ENCODE measurements at regions not wholly inside any gene's neighbourhood (a gene's known extent, or its start where the extent isn't known, plus 50 kb on each side); places are given as distances from the start of the nearest gene placed in this dataset.

- Histone ChIP-seq H3K36me3 (ENCODE audit: insufficient read depth, low read length) (no peaks in the 10 kb centered on the region), H3K4me1 (ENCODE audit: low read length) (no peaks in the 10 kb centered on the region; the same call in 1 of the 2 replicates), H3K9ac (ENCODE audit: low read length) (no peak overlapping the region), H3K4me2 (ENCODE audit: low read depth, low read length, poor library complexity, severe bottlenecking) (no peak overlapping the region), H3K27me3 (ENCODE audit: low read length) (no peaks in the 10 kb centered on the region), H3K27ac (ENCODE audit: low read length) (no peak overlapping the region), H3K4me3 (ENCODE audit: low read length) (no peak overlapping the region), H3K79me2 (ENCODE audit: low read length) (no peaks in the 10 kb centered on the region), H3K9me2 (replicated peaks; ENCODE audit: insufficient read depth, low read length) (no peaks in the 10 kb centered on the region), H3K9me3 (ENCODE audit: low read length) (no peaks in the 10 kb centered on the region), H4K20me1 (ENCODE audit: insufficient read depth, low read depth, low read length) (no peaks in the 10 kb centered on the region), H2AFZ (ENCODE audit: low read length) (no peak overlapping the region)
- DNase-seq: no peak
Observed at GRCh38 chrX:126065901-126066660, 100.0 kb downstream of the DCAF12L2 start.
